ENCODE measurements at regions not wholly inside any gene's neighbourhood (a gene's known extent, or its start where the extent isn't known, plus 50 kb on each side); places are given as distances from the start of the nearest gene placed in this dataset.

- H3K27ac ChIP-seq (ENCODE audit: low read length), result no peak overlapping the region
- no peaks in the 10 kb centered on the region for H3K4me1 ChIP-seq (ENCODE audit: control insufficient read depth, insufficient read depth, low read length)
- no peaks in the 10 kb centered on the region for H3K9me3 ChIP-seq (ENCODE audit: control insufficient read depth, insufficient read depth, low read depth, low read length)
- no peaks in the 10 kb centered on the region for H3K36me3 ChIP-seq (ENCODE audit: control insufficient read depth, insufficient read depth, low read length)
- POLR2A ChIA-PET, result no interaction called here
- no peak for TF ChIP-seq TCF7L2 (IDR thresholded peaks at IDR 0.05; ENCODE audit: low read depth, low read length)
- no peak for TF ChIP-seq POLR2AphosphoS5 (IDR thresholded peaks at IDR 0.05; ENCODE audit: low read depth, low read length)
- TF ChIP-seq SIN3A (IDR thresholded peaks at IDR 0.05; ENCODE audit: borderline replicate concordance, insufficient read depth, low read depth, low read length), result no peak
- TF ChIP-seq REST (IDR thresholded peaks at IDR 0.05; ENCODE audit: insufficient read depth in 1 of 2, low read depth in 2 of 2, low read length in 1 of 2), result no peak
- TF ChIP-seq CTCF (IDR thresholded peaks at IDR 0.05), result no peak
- CTCF ChIA-PET, result no interaction called here
- no peak for DNase-seq (ENCODE audit: low read depth, low spot score)
- BruUV-seq (replicated peaks), result no TSS peak
- ATAC-seq, result no peak
- H3K4me3 ChIP-seq (ENCODE audit: low read depth in 2 of 2, low read length in 2 of 2), result no peak overlapping the region
- intact Hi-C loops (cut with micrococcal nuclease; ENCODE audit: unreplicated experiment), result no loop called here
- in situ Hi-C loops (cut with HindIII; ENCODE audit: low pct_unique_long_range_greater_than_20kb, low sequenced_read_pairs), result no loop called here
- no peaks in the 10 kb centered on the region for H3K27me3 ChIP-seq (ENCODE audit: control insufficient read depth, insufficient read depth, low read length)
Measured at GRCh38 chr13:73913079-73913740, 221.0 kb downstream of the KLF12 start.

GRCh38 chr13:73911361-73911760 lies 222.8 kb downstream of the KLF12 start:
- TF ChIP-seq TCF7L2 (IDR thresholded peaks at IDR 0.05; ENCODE audit: low read depth, low read length) (no peak), CTCF (IDR thresholded peaks at IDR 0.05) (no peak), SIN3A (IDR thresholded peaks at IDR 0.05; ENCODE audit: borderline replicate concordance, insufficient read depth, low read depth, low read length) (no peak), POLR2AphosphoS5 (IDR thresholded peaks at IDR 0.05; ENCODE audit: low read depth, low read length) (no peak), REST (IDR thresholded peaks at IDR 0.05; ENCODE audit: insufficient read depth in 1 of 2, low read depth in 2 of 2, low read length in 1 of 2) (no peak)
- no peak for ATAC-seq
- BruUV-seq (replicated peaks), result no TSS peak
- Histone ChIP-seq H3K4me1 (ENCODE audit: control insufficient read depth, insufficient read depth, low read length) (no peaks in the 10 kb centered on the region), H3K27ac (ENCODE audit: low read length) (no peak overlapping the region), H3K4me3 (ENCODE audit: low read depth in 2 of 2, low read length in 2 of 2) (no peak overlapping the region), H3K27me3 (ENCODE audit: control insufficient read depth, insufficient read depth, low read length) (no peaks in the 10 kb centered on the region), H3K9me3 (ENCODE audit: control insufficient read depth, insufficient read depth, low read depth, low read length) (no peaks in the 10 kb centered on the region), H3K36me3 (ENCODE audit: control insufficient read depth, insufficient read depth, low read length) (no peaks in the 10 kb centered on the region)
- DNase-seq (ENCODE audit: low read depth, low spot score), result no peak
- intact Hi-C loops (cut with micrococcal nuclease; ENCODE audit: unreplicated experiment) (no loop called here), in situ Hi-C loops (cut with HindIII; ENCODE audit: low pct_unique_long_range_greater_than_20kb, low sequenced_read_pairs) (no loop called here)
- ChIA-PET CTCF (no interaction called here), POLR2A (no interaction called here)
